ENCODE measurements at regions not wholly inside any gene's neighbourhood (a gene's known extent, or its start where the extent isn't known, plus 50 kb on each side); places are given as distances from the start of the nearest gene placed in this dataset.

DNA sequence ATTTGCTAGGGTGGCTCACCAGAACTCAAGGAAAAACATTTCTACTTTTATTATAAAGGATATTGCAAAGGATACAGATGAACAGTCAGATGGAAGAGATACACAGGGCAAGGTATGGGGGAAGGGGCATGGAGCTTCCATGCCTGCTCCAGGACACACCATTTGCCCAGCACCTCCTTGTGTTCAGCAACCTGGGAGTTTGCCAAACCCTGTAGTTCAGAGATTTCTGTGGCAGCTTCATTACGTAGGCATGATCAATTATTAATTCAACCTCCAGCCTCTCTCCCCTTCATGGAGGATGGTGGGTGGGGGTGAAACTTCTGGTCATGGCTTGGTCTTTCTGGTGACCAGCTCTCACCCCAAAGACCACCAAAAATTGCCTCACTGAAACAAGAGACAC lies 353.9 kb upstream of the THBS1 start:
- no peak for DNase-seq

DNA sequence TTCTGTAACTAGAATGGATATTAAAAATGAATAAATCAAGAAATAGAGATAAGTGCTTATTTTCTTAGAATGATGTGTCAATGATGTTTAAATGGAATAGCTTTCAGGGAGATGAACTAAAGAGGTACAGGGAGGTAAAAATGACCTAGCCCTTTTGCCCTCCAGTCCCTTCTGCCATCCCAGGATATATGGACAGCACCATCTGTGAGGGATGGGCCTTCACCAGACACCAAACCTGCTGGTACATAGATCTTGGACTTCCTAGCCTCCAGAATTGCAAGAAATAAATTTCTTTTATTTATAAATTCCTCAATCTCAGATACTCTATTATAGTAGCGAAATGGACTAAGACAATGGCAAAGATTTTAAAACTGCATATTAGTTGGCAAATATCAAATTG lies 352.0 kb upstream of the THBS1 start:
- DNase-seq = no peak

DNA sequence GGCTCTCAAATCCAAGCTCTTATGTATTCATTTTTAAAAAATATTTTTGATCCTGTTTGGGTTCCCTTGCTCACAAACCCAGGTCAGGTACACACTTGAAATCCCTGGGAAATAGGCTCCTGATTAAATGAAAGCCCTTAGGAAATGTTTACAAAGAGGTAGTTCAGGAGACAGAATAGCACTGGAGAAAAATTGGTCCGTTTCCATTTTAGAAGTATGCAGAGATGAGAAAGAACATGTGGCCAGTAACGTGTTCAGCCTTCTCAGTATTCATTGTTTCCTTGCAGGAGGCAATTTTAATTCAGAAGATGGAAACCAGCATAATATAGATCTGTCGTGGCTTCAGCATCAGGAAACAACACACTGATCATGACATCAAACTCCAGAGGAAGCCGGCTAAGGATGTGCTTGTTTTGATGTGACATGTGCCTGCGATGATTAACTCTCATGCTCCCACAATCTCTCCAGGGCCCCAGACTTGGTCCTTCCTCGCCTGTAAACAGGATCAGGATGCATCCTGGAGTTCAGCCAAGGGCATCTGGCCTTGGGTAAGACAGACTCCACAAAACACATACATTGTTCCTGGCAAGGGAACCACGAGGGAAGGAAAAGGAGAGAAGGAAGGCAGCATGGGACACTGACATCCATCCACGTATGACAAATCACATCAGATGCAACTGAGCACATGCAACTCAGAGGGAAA lies 350.5 kb upstream of the THBS1 start:
- no peak for DNase-seq

DNA sequence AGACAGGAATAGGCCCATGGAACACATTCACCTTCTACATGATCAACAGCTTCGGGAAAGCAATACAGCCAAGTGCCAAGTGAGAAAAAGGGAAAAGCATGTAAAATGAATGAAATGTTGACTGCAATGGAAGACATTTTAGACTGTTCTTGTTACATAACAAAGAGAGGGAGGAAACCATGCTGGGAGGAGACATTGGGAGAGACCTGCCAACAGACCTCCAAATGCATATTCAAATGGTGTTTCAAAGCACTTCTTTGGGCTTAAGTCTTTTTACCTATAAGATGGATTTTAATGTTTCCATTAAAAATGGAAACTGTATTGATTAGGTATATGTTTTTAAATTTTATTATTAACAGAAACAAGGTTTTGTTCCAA lies 350.0 kb upstream of the THBS1 start:
- no peak for DNase-seq

DNA sequence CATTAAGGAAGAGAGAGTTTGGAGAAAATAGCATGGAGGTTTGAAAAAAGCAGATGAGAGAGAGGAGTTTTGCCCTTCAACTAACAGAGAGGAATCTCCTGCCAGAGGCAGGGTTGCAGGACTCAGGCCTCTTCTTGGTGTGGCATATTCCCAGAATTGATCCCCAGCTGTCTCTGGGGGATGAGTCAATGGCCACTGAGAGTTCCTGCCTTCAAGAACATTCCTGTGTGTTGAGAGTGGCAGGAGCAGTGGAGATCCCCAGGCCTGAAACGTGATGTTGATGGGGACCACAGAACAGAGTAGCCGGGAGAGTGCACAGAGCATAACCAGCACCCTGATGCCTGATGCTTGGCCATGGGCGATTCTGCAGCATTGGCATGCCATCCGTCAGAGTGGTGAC lies 348.4 kb upstream of the THBS1 start:
- DNase-seq = no peak

DNA sequence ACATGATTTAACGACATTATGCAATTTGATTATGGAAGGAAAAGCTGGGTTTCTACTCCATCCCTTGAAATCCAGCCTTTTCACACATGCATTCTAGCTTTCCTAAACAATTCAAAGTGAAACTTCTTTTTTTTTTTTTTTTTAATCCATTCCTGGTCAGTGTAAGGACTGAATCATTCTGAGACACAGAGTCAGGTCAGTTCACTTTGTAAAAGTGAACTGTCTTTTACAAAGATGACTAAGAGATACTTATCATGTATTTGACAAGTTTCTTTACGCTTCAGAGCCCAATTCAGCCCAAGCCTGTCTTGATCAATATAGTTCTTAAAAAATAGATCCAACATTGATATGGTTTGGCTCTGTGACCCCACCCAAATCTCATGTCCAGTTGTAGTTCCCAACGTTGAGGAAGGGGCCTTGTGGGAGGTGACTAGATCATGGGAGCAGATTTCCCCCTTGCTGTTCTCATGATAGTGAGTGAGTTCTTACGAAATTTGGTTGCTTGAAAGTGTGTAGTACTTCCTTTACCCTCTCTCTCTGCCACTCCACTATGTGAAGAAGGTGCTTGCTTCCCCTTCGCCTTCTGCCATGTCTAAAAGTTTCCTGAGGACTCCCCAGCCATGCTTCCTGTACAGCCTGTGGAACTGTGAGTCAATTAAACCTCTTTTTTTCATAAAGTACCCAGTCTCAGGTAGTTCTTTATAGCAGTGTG lies 345.6 kb upstream of the THBS1 start:
- DNase-seq = no peak

DNA sequence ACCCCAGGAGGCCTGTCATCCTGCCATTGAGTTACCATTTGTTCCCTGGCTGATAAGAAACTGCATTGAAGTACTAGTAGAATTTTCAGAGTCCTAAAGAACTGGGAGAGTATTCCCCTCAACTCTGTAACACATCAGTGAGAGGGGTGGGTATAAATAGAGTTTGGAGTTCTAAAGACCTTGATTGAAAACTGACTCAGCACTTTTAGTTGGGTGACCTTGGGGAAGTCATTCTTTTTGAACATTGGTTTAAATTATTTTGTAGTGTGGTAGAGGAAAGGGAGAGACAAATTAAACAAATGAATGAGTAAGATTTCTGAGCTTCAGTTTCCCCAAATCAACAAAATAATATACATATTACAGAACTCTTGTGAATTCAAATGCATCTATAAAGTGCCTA lies 344.5 kb upstream of the THBS1 start:
- no peak for DNase-seq

DNA sequence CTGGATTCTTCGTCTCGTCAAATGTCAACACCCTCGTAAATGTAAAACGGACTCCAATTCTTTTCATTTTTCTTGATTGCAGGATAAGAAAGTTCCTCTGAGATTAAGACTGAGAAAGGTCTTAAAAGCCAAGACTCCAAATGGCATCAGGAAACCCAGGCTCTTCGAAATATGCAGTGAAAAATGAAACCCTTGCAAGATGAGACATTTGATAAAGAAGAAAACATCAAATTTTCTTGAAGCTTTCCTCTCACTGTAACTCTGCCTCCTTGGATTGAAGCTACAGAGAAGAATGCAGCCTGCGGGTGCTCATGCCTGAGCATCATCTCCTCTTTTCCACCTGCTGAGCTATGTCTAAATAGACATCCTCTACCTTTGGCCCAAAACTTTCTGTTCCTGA lies 342.4 kb upstream of the THBS1 start:
- no peak for DNase-seq

DNA sequence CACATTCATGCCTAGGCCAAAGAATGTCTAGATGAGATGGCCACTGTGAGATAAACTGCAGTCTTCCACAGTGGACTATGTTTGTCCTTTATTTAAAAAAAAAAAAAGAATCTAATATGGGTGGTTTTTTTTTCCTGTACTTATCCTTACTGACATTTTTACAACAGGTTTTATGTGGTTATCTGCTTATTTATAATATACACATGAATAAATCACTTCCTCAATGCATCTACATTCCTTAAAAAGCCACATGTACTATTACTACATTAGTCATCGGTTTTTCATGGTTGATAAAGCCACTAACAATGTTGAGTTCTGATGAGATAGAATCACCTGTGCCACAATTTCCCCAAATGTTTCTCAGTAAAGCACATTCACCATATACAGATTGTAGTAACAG lies 341.3 kb upstream of the THBS1 start:
- no peak for DNase-seq

DNA sequence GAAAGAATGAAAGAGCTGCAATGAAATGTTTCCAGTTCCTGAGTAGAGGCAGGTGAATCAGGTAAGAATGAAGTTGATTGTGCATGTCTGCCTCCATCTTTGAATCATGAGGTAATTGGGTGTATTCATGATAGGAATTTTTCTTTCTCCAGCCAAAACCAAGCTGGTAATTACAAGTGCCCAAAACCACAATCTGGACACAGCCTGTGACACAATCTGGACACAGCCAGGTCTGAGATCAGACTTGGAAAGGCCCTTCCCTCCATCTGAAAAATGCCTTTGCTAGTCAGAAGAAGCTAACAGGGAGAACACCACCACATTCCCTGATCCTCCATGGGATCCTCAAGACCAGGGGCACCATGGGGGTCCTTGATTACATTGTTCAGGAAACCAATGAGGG lies 338.5 kb upstream of the THBS1 start:
- DNase-seq = no peak

DNA sequence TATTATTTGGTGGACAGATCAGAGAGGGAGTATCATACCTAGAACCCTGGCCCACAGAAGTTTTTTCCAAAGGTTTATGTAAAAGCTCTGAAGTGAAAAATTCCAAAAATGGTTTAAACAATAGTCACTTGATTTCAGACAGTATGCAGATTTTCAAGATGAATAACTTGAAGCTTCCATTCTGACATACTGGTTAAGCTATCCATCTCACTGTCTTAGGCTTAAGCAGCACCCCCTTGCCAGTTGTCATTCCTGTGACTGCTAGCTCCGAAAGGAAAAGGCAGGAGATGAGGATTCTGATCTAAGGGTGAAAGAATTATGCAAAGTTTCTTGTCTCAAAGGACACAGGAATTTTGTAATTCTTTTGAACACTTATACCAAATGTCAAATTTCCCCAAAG lies 337.5 kb upstream of the THBS1 start:
- DNase-seq = no peak

DNA sequence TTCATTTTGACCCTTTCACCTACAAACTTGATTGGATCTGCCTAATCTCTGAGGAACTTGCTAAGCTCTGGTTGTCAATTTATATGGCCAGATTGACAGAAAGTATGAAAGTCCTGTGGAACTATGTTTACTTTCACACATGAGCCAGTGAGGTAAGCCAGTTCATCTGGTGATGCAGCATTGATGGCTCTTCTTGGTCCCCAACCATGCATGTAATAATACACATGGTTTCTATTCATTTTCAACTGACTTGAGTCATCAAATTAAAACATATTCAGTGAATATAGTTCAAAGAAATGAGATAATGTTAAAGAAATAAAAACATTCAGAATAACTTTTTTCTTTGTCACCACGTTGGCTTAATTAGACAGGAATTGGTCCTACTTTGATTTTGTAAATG lies 336.1 kb upstream of the THBS1 start:
- no peak for DNase-seq

DNA sequence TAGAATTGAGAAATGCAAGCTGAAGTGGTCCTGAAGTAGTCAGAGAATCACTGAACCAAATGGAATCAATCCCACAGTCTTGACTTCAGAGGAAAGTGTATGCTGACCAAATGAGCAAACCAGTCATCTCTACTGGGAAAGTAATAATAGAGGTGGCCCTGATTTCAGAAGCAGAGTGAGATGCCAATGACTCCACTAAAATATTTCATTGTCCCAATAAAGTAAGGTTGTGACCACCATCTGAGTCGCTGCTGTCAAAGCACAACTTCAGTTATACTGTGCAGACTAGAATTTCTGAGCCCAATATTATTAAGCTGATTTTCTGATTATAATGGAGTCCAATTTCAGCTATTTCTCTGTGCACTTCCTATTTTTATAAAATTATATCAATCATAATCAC lies 334.4 kb upstream of the THBS1 start:
- DNase-seq = no peak

DNA sequence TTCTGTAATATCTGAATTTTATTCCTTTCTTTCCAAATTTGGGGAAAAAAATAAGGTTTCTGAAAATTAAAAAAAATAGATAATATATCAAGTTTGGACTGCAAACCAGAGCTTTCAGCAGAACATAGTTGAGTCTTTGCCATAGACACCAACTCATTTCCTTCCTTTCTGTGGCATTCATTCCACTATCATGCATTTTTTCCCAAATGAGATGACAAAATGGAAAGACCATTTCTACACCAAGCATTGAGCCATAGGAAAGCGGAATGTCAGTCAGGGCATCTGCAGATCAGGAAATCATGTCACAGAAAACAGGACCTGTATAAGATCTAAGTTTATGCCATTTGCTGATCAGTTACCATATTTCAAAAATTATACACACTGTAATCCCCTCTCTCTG lies 333.3 kb upstream of the THBS1 start:
- no peak for DNase-seq

DNA sequence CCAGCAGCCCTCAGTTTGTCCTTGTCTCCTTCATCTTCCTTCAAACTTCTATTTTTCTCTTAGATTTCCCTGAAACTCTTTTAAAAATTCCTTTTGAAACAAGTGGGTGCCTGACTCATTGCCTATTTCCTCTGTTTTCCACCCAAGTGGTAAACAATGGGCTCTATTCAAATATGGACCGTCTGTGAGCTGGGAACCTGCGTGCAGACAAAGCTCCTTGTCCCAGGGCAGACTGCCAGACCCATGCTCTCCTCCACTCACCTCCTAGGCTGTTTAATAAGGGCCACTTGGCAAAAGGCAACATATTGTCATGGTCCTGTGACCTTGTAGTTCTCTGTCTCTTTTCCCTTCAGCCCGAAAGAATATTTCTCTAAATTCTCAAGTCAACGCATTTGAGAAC lies 332.7 kb upstream of the THBS1 start:
- DNase-seq = no peak

DNA sequence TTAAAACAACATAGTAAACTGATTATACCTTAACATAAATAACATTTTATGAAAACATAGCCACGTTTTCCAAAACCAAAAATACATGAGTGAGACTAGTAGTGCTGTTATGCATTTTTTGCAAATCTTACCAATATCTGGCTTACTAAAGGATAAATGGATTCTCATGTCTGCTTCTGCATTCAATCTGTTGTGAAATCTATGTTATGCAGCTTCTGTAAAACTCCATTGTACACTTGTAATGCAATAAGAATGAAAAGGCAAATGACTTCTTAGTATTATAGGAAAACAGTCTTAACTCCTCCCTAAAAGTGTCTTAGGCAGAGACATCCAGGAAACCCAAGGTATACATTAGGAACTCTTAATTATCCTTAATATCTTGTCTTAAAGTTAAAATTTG lies 330.9 kb upstream of the THBS1 start:
- no peak for DNase-seq

DNA sequence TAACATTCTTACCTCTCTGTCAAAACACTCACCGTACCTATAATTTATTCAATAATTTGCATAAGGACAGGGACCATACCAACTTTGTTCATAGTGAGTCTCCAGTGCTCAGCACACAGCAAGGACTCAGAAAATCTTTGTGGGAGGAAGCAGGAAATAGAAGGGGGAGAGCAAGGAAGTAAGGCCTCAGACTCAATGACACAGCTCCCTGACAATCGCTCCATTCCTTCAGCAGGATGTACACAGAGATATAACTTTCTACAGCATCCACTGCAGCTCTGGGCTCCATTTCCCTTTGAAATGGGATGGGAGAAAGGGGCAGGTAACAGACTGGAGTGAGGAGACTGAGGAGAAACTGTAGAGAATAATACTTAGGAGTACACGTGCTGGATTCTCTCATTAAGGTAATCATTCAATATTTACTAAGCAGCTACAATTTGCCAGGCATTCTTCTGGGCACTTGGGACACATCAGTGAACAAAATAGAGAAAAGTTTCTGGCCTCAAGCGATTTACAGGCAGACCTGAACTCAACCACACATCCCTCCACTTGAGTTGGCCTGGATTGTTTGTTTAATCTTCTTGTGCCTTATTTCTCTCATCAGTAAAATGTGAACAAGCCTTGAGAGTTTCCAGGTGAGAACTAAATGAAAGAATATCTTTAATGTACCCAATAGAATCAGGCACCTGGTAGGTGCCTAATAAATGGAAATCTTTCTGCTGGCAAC lies 330.3 kb upstream of the THBS1 start:
- no peak for DNase-seq

DNA sequence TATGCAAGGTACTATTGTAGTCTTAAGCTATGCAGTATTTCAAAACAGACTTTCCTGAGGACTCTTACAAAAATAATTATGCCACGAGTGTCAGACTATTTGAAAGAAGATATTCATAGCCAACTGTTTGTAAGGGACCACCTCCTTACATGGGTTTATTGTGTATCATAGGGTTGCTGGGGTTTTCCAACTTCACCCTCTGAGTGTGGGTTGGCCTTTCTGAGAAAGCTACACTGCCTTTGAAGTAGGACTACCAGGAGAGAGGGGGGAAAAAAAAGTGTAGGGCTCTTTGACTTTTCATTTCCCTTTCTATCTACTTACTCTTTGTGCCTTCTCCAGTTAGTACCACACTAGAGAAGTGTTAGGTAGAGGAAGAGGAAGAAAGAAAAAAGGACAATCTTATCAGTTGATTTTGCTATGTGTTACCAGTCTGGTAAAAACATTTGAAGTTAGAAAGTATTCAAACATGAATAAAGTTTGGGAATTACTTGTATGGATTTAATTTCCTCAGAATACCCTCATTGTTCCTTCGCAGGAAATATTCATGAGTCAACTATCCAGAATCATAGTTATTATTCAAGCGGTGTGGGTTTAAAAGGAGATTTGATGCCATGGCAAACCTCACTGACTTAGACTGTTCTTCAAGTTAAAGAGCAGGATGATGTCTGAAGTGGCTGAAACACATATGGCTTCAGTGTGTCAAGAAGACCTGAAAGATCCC lies 329.3 kb upstream of the THBS1 start:
- DNase-seq = no peak

DNA sequence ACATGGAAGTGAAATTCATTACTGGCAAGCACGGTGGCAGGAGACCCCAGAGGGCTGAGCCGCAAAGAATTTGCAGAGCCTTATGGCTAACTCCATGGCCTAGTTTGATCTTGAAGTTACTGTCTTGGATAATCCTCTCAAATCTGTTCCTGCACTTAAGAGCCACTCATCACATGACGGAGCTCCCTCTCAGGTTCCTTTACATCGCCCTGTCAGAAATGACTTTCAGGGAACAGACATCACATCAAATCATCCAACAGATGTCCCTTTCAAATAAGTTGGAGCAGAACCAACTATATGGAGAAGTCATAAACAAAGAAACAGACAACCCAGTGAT lies 328.8 kb upstream of the THBS1 start:
- DNase-seq = no peak

DNA sequence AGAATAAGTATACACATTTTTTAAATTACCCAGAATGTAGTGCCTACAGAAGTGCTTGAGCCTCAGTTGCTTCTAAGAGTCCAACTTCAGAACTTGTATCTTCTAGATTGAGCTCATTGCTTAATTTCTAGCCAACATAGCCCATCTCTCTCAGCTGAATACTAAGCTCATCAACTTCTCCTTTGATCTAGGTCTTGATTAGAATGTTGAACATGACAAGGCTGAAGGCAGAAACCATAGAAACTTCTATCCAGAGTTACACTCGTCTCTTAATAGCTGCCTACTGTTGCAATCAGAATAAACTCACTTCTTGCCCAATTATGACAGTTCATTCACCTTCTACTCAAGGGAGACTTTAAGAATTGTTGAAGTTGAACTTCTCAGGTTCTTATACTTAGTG lies 327.3 kb upstream of the THBS1 start:
- DNase-seq = no peak

DNA sequence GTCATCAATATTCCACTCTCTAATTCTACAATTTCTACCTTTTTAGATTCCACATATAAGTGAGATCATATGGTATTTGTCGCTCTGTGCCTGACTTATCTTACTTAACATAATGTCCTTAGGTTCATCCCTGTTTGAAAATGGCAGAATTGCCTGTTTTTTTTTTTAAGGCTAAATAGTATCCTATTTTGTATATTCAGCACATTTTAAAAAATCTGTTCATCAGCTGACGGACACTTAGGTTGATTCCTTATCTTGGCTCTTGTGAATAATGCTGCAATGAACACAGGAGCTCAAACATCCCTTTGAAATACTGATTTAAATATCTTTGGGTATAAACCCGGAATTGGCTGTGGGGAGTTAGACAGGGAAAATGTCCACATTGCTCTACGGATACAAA lies 326.7 kb upstream of the THBS1 start:
- DNase-seq = no peak

DNA sequence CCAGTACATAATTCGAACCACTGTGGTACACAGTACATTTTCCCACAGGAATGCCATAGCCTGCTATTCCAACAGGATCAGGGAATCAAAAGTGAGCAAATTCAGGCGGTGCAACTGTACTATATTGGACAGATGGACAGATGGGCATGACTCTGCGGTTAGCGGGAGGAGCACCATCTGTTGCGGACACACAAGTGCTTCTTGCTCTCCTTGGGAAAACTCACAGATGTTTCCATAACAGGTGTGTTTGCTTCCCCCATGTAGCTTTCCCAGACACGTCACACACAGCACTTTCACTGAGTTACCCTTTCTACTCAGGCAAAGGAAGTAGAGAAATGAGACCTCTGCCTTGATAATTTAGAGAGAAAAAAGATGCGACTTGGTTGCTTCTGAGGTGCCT lies 325.1 kb upstream of the THBS1 start:
- no peak for DNase-seq

DNA sequence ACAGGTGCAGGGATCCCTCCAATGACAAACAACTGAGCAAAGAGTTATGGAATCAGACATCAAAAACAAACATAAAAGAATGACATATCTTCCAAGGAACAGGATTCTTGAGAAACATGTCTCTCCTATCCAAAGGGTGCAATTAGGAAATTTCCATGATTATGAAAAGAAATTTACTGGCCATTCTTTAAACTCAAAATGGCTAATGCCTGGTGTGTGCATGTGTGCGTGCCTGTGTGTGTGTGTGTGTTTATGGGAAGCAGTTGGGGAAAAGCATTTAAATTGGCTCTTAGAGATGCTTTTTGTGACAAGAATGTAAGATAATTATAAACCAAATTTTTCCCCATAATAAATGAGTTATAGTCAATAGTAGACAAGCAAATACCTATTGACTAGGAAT lies 320.5 kb upstream of the THBS1 start:
- no peak for DNase-seq

DNA sequence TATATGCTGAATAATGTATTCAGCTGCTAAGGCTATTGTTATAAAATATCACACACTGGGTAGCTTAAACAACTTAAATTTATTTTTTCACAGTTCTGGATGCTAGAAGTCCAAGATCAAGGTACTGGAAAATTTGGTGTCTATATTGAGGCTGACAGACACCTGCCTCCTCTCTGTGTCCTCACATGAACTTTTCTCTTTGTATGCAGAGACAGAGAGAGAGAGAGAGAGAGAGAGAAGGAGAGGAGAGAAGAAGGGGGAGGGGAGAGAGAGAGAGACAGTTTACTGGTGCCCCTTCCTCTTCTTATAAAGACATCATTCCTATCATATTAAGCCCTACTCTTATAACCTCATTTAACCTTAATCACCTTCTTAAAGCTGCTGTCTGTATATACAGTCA lies 320.1 kb upstream of the THBS1 start:
- DNase-seq = no peak

Data from activated naive CD4-positive, alpha-beta T cell treated with anti-CD3 and anti-CD28 coated beads, Interleukin-2, amount 50 U/mL, for 16 hours (primary cell).